ENCODE measurements at regions not wholly inside any gene's neighbourhood (a gene's known extent, or its start where the extent isn't known, plus 50 kb on each side); places are given as distances from the start of the nearest gene placed in this dataset.
"Not testable (repeated sequence)": the region's sequence is repeated elsewhere in the genome, so short reads cannot be mapped to it uniquely, and the experiment has no call there.

DNA sequence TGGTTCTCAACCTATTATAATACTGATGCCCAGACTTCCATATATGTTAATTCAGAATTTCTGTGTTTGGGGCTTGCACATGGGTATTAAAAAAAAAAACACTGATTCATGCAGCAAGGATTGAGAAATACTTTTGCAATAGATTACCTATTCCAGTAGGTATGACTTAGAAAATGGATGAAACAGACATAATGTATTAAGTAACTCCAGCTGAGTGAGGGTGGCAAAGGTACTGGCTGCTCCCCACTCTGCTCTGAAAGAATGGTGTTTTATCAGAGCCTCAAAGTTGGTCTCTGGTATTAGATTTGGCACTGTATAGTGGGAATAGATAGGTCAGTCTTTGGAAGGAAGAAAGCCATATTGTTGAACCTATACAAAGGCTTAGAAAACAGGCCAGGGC, 234.3 kb upstream of the FOLH1 start:
- Mint-ChIP-seq H3K4me1 (no peaks in the 10 kb centered on the region), H3K27ac (no peak overlapping the region), H3K9me3 (ENCODE audit: insufficient read depth) (peaks cover 9% of the 10 kb centered on the region), H3K27me3 (no peaks in the 10 kb centered on the region), H3K4me3 (no peak overlapping the region)
- intact Hi-C loops (cut with micrococcal nuclease) = no loop called here
- Histone ChIP-seq H3K9ac (ENCODE audit: low read length) (no peak overlapping the region), H3K4me2 (replicated peaks; ENCODE audit: low read depth, low read length, poor library complexity, severe bottlenecking) (no peak overlapping the region), H2AFZ (ENCODE audit: insufficient read depth, low read depth, low read length, poor library complexity, severe bottlenecking) (no peak overlapping the region), H3K27ac (ENCODE audit: low read length in 2 of 2) (no peak overlapping the region), H3K36me3 (replicated peaks in 1 of 2; ENCODE audit: control extremely low read depth in 1 of 2, control insufficient read depth in 1 of 2, extremely low read depth in 1 of 2, insufficient read depth in 2 of 2, low read length in 1 of 2) (no peaks in the 10 kb centered on the region), H3K27me3 (replicated peaks in 1 of 4; ENCODE audit: control extremely low read depth in 1 of 4, control insufficient read depth in 3 of 4, insufficient read depth in 4 of 4, low read length in 3 of 4) (no peaks in the 10 kb centered on the region), H3K4me3 (ENCODE audit: control extremely low read depth in 1 of 5, extremely low read depth in 1 of 5, insufficient read depth in 1 of 5, low read depth in 2 of 5, low read length in 4 of 5) (no peak overlapping the region), H3K9me3 (ENCODE audit: control extremely low read depth in 1 of 3, control insufficient read depth in 2 of 3, insufficient read depth in 1 of 3, low read length in 2 of 3) (no peaks in the 10 kb centered on the region), H4K20me1 (ENCODE audit: control insufficient read depth, insufficient read depth, low read length, poor library complexity, severe bottlenecking) (no peaks in the 10 kb centered on the region), H3K4me1 (ENCODE audit: control insufficient read depth in 2 of 2, insufficient read depth in 2 of 2, low read length in 2 of 2) (no peaks in the 10 kb centered on the region), H3K79me2 (ENCODE audit: control insufficient read depth, insufficient read depth, low read length) (no peaks in the 10 kb centered on the region)
- no peak for TF ChIP-seq EZH2 (IDR thresholded peaks at IDR 0.05; ENCODE audit: borderline replicate concordance, insufficient read depth, low read depth, low read length, poor library complexity, severe bottlenecking)
- TF ChIP-seq, protein P1, sequence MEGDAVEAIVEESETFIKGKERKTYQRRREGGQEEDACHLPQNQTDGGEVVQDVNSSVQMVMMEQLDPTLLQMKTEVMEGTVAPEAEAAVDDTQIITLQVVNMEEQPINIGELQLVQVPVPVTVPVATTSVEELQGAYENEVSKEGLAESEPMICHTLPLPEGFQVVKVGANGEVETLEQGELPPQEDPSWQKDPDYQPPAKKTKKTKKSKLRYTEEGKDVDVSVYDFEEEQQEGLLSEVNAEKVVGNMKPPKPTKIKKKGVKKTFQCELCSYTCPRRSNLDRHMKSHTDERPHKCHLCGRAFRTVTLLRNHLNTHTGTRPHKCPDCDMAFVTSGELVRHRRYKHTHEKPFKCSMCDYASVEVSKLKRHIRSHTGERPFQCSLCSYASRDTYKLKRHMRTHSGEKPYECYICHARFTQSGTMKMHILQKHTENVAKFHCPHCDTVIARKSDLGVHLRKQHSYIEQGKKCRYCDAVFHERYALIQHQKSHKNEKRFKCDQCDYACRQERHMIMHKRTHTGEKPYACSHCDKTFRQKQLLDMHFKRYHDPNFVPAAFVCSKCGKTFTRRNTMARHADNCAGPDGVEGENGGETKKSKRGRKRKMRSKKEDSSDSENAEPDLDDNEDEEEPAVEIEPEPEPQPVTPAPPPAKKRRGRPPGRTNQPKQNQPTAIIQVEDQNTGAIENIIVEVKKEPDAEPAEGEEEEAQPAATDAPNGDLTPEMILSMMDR (IDR thresholded peaks at IDR 0.05) = no peak
- POLR2A ChIA-PET = no interaction called here
- DNase-seq = no peak
- CTCF ChIA-PET = no interaction called here
- no peak for ATAC-seq (ENCODE audit: low read depth)

DNA sequence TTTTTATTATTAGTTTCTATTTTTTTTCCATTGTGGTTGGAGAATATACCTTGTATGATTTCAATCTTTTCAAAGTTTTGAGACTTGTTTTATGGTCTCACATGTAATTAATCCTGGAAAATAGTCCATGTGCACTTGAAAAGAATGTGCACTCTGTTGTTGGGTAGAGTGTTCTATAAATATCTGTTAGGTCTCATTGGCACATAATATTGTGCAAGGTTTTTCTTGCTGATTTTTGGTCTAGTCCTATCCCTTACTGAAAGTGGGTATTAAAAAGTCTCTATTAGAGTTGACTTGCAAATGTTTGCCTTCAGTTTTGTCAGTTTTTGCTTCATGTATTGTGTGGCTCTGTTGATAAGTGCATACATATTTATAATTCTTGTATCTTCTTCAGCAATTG, 231.5 kb upstream of the FOLH1 start:
- H3K36me3 ChIP-seq (replicated peaks in 1 of 2; ENCODE audit: control extremely low read depth in 1 of 2, control insufficient read depth in 1 of 2, extremely low read depth in 1 of 2, insufficient read depth in 2 of 2, low read length in 1 of 2); H3K79me2 ChIP-seq (ENCODE audit: control insufficient read depth, insufficient read depth, low read length); H3K27ac Mint-ChIP-seq; ATAC-seq (ENCODE audit: low read depth); H3K4me2 ChIP-seq (replicated peaks; ENCODE audit: low read depth, low read length, poor library complexity, severe bottlenecking); H3K27me3 ChIP-seq (replicated peaks in 1 of 4; ENCODE audit: control extremely low read depth in 1 of 4, control insufficient read depth in 3 of 4, insufficient read depth in 4 of 4, low read length in 3 of 4); DNase-seq; H3K27me3 Mint-ChIP-seq; intact Hi-C loops (cut with micrococcal nuclease); H3K9me3 Mint-ChIP-seq (ENCODE audit: insufficient read depth); H3K4me3 ChIP-seq (ENCODE audit: control extremely low read depth in 1 of 5, extremely low read depth in 1 of 5, insufficient read depth in 1 of 5, low read depth in 2 of 5, low read length in 4 of 5); H3K4me1 ChIP-seq (ENCODE audit: control insufficient read depth in 2 of 2, insufficient read depth in 2 of 2, low read length in 2 of 2); H3K4me1 Mint-ChIP-seq; H3K9ac ChIP-seq (ENCODE audit: low read length); H3K4me3 Mint-ChIP-seq; H3K27ac ChIP-seq (ENCODE audit: low read length in 2 of 2); H2AFZ ChIP-seq (ENCODE audit: insufficient read depth, low read depth, low read length, poor library complexity, severe bottlenecking); POLR2A ChIA-PET; H4K20me1 ChIP-seq (ENCODE audit: control insufficient read depth, insufficient read depth, low read length, poor library complexity, severe bottlenecking); CTCF ChIA-PET; H3K9me3 ChIP-seq (ENCODE audit: control extremely low read depth in 1 of 3, control insufficient read depth in 2 of 3, insufficient read depth in 1 of 3, low read length in 2 of 3): not testable (repeated sequence)

DNA sequence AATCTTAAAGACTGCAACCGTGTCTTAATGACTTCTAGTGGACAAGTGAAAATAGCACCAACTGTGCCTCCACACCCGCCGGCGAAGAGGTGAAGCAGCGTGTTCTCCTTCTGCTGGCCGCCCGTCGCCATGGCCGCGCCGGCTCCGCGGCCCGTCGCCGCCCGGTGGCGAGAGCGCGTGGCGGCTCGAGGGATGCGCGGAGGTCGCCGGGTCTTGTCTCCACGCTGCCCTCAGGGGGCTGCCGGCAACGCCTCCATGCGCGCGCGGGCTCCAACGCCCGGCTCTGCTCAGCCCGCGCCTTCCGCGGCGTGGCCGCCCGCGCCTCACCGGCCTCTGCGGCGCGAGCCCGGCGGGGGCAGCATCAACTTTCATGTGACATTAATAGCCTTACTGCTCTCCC, 225.9 kb upstream of the FOLH1 start:
- H3K4me2 ChIP-seq (replicated peaks; ENCODE audit: low read depth, low read length, poor library complexity, severe bottlenecking); H3K27ac ChIP-seq (ENCODE audit: low read length in 2 of 2); H3K4me3 ChIP-seq (ENCODE audit: control extremely low read depth in 1 of 5, extremely low read depth in 1 of 5, insufficient read depth in 1 of 5, low read depth in 2 of 5, low read length in 4 of 5); DNase-seq; H3K36me3 ChIP-seq (replicated peaks in 1 of 2; ENCODE audit: control extremely low read depth in 1 of 2, control insufficient read depth in 1 of 2, extremely low read depth in 1 of 2, insufficient read depth in 2 of 2, low read length in 1 of 2); H3K27me3 ChIP-seq (replicated peaks in 1 of 4; ENCODE audit: control extremely low read depth in 1 of 4, control insufficient read depth in 3 of 4, insufficient read depth in 4 of 4, low read length in 3 of 4); POLR2A ChIA-PET; H3K9me3 Mint-ChIP-seq (ENCODE audit: insufficient read depth); H3K9me3 ChIP-seq (ENCODE audit: control extremely low read depth in 1 of 3, control insufficient read depth in 2 of 3, insufficient read depth in 1 of 3, low read length in 2 of 3); H4K20me1 ChIP-seq (ENCODE audit: control insufficient read depth, insufficient read depth, low read length, poor library complexity, severe bottlenecking); H3K4me1 Mint-ChIP-seq; H3K27me3 Mint-ChIP-seq; H3K9ac ChIP-seq (ENCODE audit: low read length); H3K27ac Mint-ChIP-seq; H3K4me1 ChIP-seq (ENCODE audit: control insufficient read depth in 2 of 2, insufficient read depth in 2 of 2, low read length in 2 of 2); H3K79me2 ChIP-seq (ENCODE audit: control insufficient read depth, insufficient read depth, low read length); H3K4me3 Mint-ChIP-seq; H2AFZ ChIP-seq (ENCODE audit: insufficient read depth, low read depth, low read length, poor library complexity, severe bottlenecking); CTCF ChIA-PET; intact Hi-C loops (cut with micrococcal nuclease): not testable (repeated sequence)
- ATAC-seq (ENCODE audit: low read depth) = peak; percentile 24
- 88% methylated on average over 33 of the region's 49 CpGs for WGBS (ENCODE audit: insufficient coverage)
